Heart left ventricle (tissue), 13 donors: ENCODE measurements at regions not wholly inside any gene's neighbourhood (a gene's known extent, or its start where the extent isn't known, plus 50 kb on each side); places are given as distances from the start of the nearest gene placed in this dataset.

Source experiments
- CTCF ChIP-seq, 12 donors: fragments of 200-600 bp; sonication (generic) in 4 of 12; IDR thresholded peaks; one replicate each; pipeline versions ENCODE4 v1.5.0 to v1.8.0; 2018 to 2022; ENCODE audit warnings: antibody characterized with exemption in 12 of 12, mild to moderate bottlenecking in 5 of 12
- POLR2A ChIP-seq, 2 donors: fragments of 450-650 bp; IDR thresholded peaks; one replicate each; pipeline ENCODE4 v1.6.1; 2017; ENCODE audit warnings: antibody characterized with exemption in 2 of 2, mild to moderate bottlenecking in 2 of 2, moderate library complexity in 2 of 2
- donor health status: ischemic (EF 13 %, LVEDD 7.1; RV severe dilation, severe dysfunction).
- donor health status: DM: no; HTN: yes; CAD: no.
- donor health status: DM: no; HTN: no; CAD: no.
- donor health status: ischemic (EF 25% LVEDD 6.9; RV normal size, moderate dysfunction).
- donor health status: ischemic (EF 25% LVEDD 5.7; RV mildly dilated, moderate dysfunction).
- donor health status: ischemic (EF 35%, LVEDD 5.7; RV mildly dilated, moderate dysfunction).
- donor health status: nonischemic (EF 11% LVEDD 7.7; RV severe dilation, severe dysfunction).
- donor health status: DM: yes; HTN: yes; CAD: no.
- donor health status: PGD.
- donor health status: ischemic (EF 29% LVEDD 5.4; RV normal size, mild dysfunction).
- donor health status: nonischemic (EF 23%, LVEDD 6.1; RV moderate dilation, normal function).

DNA sequence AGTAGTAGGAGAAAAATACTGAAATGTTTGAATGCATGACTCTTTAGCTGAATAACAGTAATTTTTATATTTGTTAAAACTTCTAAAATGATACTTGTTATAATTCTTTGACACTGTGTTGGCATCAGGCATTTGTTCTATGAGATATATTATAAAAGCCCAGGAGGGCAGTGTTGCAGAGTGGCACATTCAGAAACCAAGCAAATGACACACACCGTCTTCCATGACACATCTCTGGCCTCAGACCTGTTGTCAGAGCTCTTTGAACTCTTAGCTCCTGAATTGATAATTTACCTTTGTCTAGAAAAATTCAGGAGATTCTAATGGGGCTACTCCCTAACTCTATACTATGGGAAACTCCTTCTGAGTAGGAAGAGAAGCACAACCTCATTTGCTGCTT lies 62.4 kb upstream of the MDFIC start:
- TF ChIP-seq POLR2A (IDR thresholded peaks at IDR 0.05) (no peak), CTCF (IDR thresholded peaks at IDR 0.05) (no peak)
